IPS-18a (cell line): ENCODE measurements at regions not wholly inside any gene's neighbourhood (a gene's known extent, or its start where the extent isn't known, plus 50 kb on each side); places are given as distances from the start of the nearest gene placed in this dataset.

Experiments
- H3K27ac ChIP-seq: one replicate; pipeline ENCODE4 v1.5.1; 2013; ENCODE audit warnings: low read length
- H3K27me3 ChIP-seq: one replicate; pipeline ENCODE4 v1.6.1; 2013; ENCODE audit warnings: mild to moderate bottlenecking, low read length; ENCODE audit not compliant: control insufficient read depth, insufficient read depth
- H3K36me3 ChIP-seq: one replicate; pipeline ENCODE4 v1.6.1; 2013; ENCODE audit warnings: low read depth, low read length; ENCODE audit not compliant: control insufficient read depth
- H3K4me1 ChIP-seq: one replicate; pipeline ENCODE4 v1.6.1; 2013; ENCODE audit warnings: low read depth, low read length; ENCODE audit not compliant: control insufficient read depth
- H3K4me3 ChIP-seq: one replicate; pipeline ENCODE4 v1.5.1; 2013; ENCODE audit warnings: low read length
- H3K9ac ChIP-seq: one replicate; pipeline ENCODE4 v1.6.1; 2013; ENCODE audit warnings: mild to moderate bottlenecking, low read length, moderate library complexity
- H3K9me3 ChIP-seq: one replicate; pipeline ENCODE4 v1.6.1; 2013; ENCODE audit warnings: low read depth, low read length; ENCODE audit not compliant: control insufficient read depth

DNA sequence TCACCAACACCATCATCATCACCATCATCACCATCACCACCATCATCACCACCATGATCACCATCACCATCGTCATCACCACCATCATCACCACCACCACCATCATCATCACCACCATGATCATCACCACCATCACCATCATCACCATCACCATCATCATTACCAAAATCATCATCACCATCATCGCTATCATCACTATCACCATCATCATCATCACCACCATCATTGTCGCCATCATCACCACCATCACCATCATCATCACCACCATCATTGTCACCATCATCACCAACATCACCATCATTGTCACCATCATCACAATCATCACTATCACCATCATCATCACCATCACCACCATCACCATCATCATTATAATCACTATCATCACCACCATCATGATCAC, 893.5 kb downstream of the TBC1D22A start:
- Histone ChIP-seq H3K4me3 (no peak overlapping the region), H3K36me3 (no peaks in the 10 kb centered on the region), H3K27me3 (peaks cover 6% of the 10 kb centered on the region), H3K9me3 (no peaks in the 10 kb centered on the region), H3K27ac (no peak overlapping the region), H3K9ac (no peak overlapping the region), H3K4me1 (no peaks in the 10 kb centered on the region)

DNA sequence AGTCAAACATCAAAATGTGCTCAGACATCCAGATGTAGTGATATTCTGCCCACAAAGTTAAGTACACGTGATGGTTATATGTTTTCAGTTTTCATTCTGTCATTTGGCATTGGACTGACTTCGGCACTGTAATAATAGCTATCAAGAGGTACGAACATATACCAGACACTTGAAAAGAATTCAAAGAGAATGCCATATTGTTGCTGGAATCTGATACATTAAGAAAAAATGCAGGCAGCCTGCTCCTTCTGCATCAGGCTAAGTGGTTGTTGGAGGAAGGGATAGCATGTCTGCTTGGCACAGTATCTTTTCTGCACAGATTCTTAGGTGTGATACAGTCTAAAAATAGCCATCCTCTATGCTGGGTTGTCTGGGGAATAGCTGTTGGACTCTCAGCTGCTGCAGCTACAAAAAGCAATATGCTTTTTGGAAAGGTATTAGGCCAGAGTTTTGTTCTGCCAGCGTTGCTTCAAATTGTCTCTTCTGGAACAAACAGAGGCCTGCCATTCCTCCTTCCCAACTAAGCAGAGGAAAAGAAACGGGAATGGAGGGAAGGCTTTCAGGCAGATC, 892.6 kb downstream of the TBC1D22A start:
- no peak overlapping the region for H3K4me3 ChIP-seq
- H3K9ac ChIP-seq: no peak overlapping the region
- H3K27me3 ChIP-seq: peaks cover 6% of the 10 kb centered on the region
- H3K36me3 ChIP-seq: no peaks in the 10 kb centered on the region
- H3K4me1 ChIP-seq: peaks cover 2% of the 10 kb centered on the region
- no peak overlapping the region for H3K27ac ChIP-seq
- no peaks in the 10 kb centered on the region for H3K9me3 ChIP-seq

GRCh38 chr22:47653921-47654320, 891.5 kb downstream of the TBC1D22A start:
- peaks cover 6% of the 10 kb centered on the region for H3K27me3 ChIP-seq
- peaks cover 5% of the 10 kb centered on the region for H3K4me1 ChIP-seq
- no peaks in the 10 kb centered on the region for H3K36me3 ChIP-seq
- H3K9me3 ChIP-seq: no peaks in the 10 kb centered on the region
- no peak overlapping the region for H3K27ac ChIP-seq
- no peak overlapping the region for H3K9ac ChIP-seq
- no peak overlapping the region for H3K4me3 ChIP-seq

DNA sequence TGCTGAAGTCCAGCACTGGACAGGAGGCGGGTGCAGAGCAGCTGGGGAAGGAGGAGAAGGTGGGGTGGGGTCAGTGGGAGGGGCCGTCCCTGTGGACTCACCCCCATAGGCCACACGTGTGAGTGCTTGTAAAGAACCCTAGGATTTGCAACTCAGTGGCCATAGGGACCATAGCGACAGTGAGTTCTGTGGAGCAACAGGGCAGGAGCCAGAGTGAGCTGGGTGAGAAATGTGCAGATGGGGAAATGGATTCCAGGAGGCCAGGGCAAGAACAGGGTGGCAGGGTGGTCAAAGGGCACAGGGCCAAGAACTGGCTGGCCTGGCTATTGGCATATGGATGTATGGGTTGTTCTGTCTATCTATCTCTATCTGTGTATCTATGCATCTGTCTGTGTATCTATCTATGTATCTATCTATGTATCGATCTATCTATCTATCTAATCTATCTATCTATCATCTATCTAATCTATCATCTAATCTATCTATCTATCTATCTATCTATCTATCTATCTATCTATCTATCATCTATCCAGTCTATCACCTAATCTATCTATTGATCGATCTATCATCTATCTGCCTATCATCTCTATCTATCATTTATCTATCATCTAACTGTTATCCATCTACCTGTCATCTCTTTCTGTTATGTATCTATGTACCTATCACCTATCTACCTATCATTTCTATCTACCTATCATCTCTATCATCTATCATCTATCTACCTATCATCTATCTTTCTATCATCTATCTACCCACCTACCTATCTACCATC, 889.0 kb downstream of the TBC1D22A start:
- H3K27me3 ChIP-seq: no peaks in the 10 kb centered on the region
- H3K4me1 ChIP-seq: peaks cover 5% of the 10 kb centered on the region
- no peak overlapping the region for H3K9ac ChIP-seq
- no peak overlapping the region for H3K27ac ChIP-seq
- H3K4me3 ChIP-seq: no peak overlapping the region
- H3K9me3 ChIP-seq: no peaks in the 10 kb centered on the region
- H3K36me3 ChIP-seq: no peaks in the 10 kb centered on the region

GRCh38 chr22:47647720-47648119, 885.3 kb downstream of the TBC1D22A start:
- no peak overlapping the region for H3K9ac ChIP-seq
- no peak overlapping the region for H3K27ac ChIP-seq
- H3K4me1 ChIP-seq: peaks cover 5% of the 10 kb centered on the region
- H3K36me3 ChIP-seq: no peaks in the 10 kb centered on the region
- no peaks in the 10 kb centered on the region for H3K27me3 ChIP-seq
- H3K9me3 ChIP-seq: no peaks in the 10 kb centered on the region
- no peak overlapping the region for H3K4me3 ChIP-seq

DNA sequence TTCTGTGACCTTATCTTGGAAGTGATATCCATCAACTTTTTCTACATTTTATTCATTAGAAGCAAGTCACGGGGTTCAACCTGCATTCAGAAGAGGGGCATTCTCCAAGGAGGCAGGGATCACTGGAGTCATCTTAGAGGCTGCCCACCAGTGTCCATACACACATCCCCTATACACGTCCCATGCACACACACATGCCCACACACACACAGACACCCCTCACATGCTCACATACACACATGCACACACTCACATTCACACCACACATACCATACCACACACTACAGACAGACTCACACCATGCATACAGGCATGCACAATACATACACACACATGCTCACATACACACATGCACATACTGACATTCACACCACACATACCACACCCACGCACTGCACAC, 884.7 kb downstream of the TBC1D22A start:
- H3K9me3 ChIP-seq: no peaks in the 10 kb centered on the region
- no peak overlapping the region for H3K27ac ChIP-seq
- H3K4me1 ChIP-seq: peaks cover 5% of the 10 kb centered on the region
- H3K9ac ChIP-seq: no peak overlapping the region
- H3K27me3 ChIP-seq: no peaks in the 10 kb centered on the region
- no peak overlapping the region for H3K4me3 ChIP-seq
- H3K36me3 ChIP-seq: no peaks in the 10 kb centered on the region

DNA sequence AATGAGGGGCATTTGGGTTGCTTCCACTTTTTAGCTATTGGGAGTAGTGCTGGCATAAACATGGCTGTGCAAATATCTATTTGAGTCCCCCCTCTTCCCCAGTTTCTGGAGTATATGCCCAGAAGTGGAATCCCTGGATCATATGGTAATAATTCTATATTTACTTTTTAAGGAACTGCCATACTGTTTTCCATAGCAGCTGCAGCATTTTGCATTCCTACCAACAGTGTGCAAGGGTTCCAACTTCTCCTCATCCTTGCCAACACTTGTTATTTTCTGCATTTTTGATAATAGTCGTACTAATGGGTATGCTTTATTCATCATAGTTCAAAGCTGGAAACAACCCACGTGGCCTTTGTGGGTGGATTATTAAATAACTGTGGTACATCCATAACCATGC, 883.5 kb downstream of the TBC1D22A start:
- H3K27me3 ChIP-seq: no peaks in the 10 kb centered on the region
- H3K4me3 ChIP-seq: no peak overlapping the region
- H3K36me3 ChIP-seq: no peaks in the 10 kb centered on the region
- peaks cover 5% of the 10 kb centered on the region for H3K4me1 ChIP-seq
- H3K9ac ChIP-seq: no peak overlapping the region
- no peaks in the 10 kb centered on the region for H3K9me3 ChIP-seq
- no peak overlapping the region for H3K27ac ChIP-seq

DNA sequence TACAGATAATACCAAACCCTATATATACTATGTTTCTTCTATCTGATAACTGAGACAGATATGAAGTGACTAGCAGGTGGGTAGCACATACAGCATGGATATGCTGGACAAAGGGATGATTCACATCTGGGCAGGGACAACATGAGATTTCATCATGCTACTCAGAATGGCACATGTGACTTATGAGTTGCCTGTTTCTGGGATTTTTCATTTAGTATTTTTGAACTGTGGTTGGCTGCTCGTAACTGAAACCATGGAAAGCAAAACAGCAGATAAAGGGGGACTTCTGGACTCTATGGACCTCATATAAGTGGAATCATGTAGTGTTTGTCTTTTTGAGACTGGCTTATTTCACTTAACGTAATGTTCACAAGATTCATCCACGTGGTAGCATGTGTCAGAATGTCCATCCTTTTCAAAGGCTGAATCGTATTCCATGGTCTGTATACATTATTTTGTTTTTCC, 883.0 kb downstream of the TBC1D22A start:
- H3K4me1 ChIP-seq: peaks cover 5% of the 10 kb centered on the region
- H3K27me3 ChIP-seq: no peaks in the 10 kb centered on the region
- no peak overlapping the region for H3K9ac ChIP-seq
- H3K4me3 ChIP-seq: no peak overlapping the region
- H3K9me3 ChIP-seq: no peaks in the 10 kb centered on the region
- H3K36me3 ChIP-seq: no peaks in the 10 kb centered on the region
- no peak overlapping the region for H3K27ac ChIP-seq

- Histone ChIP-seq H3K36me3 (no peaks in the 10 kb centered on the region), H3K9ac (no peak overlapping the region), H3K27me3 (no peaks in the 10 kb centered on the region), H3K9me3 (peaks cover 4% of the 10 kb centered on the region), H3K27ac (no peak overlapping the region), H3K4me1 (no peaks in the 10 kb centered on the region), H3K4me3 (no peak overlapping the region)
These were observed 871.9 kb downstream of the TBC1D22A start for GRCh38 chr22:47634347-47634746.

DNA sequence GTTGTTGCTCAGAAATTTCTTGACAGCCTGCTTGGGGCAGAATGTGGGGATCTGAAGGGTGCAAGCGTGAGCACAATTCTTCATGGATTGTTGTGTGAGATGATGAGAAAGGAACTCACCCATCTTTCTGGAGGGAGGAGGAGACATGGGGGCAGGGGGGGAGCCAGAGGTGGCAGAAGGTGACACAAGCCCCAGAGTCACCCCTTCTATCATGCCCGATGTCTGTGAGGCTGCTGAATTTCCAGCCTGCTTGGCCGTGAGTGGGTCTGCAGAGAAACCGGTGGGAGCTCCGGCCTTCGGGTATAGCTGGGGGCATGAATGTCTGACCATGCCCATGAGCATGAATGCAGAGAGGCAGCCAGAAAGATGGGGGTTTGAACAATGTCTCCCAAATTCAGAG, 870.7 kb downstream of the TBC1D22A start:
- Histone ChIP-seq H3K27me3 (no peaks in the 10 kb centered on the region), H3K4me1 (no peaks in the 10 kb centered on the region), H3K27ac (no peak overlapping the region), H3K9ac (no peak overlapping the region), H3K36me3 (no peaks in the 10 kb centered on the region), H3K4me3 (no peak overlapping the region), H3K9me3 (peaks cover 4% of the 10 kb centered on the region)

DNA sequence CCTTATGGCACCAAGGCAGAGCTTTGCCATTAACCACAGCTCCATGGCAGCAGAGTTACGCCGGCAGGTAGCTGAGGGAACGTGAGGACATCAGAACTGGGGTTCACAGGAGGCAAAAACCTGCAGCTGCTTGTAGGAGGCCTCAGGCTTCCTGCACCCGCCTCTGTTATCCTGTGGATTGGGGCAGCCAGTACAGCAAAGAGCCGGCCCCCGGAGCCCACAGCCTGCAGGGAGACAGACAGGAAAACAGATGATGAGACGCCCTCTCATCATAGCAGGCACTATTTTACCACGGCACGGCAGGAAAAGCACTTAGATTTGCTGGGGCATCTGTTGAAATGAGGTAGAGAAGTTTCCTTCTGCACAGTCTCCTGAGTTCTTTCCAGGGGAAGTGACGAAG, 870.3 kb downstream of the TBC1D22A start:
- H3K27me3 ChIP-seq: no peaks in the 10 kb centered on the region
- H3K9ac ChIP-seq: no peak overlapping the region
- peaks cover under 1% of the 10 kb centered on the region for H3K9me3 ChIP-seq
- no peak overlapping the region for H3K27ac ChIP-seq
- H3K4me1 ChIP-seq: no peaks in the 10 kb centered on the region
- no peaks in the 10 kb centered on the region for H3K36me3 ChIP-seq
- H3K4me3 ChIP-seq: no peak overlapping the region

GRCh38 chr22:47631571-47632102, 869.2 kb downstream of the TBC1D22A start:
- Histone ChIP-seq H3K4me3 (no peak overlapping the region), H3K27ac (no peak overlapping the region), H3K9ac (no peak overlapping the region), H3K36me3 (no peaks in the 10 kb centered on the region), H3K9me3 (no peaks in the 10 kb centered on the region), H3K4me1 (no peaks in the 10 kb centered on the region), H3K27me3 (no peaks in the 10 kb centered on the region)
